Hematopoietic multipotent progenitor cell treated with erythropoietin and hydrocortisone succinate and interleukin-3 and kit ligand, for 4 days (in vitro differentiated cells): ENCODE measurements at regions not wholly inside any gene's neighbourhood (a gene's known extent, or its start where the extent isn't known, plus 50 kb on each side); places are given as distances from the start of the nearest gene placed in this dataset.

ENCODE experiments used
- DNase-seq: peaks from one replicate; pipeline ENCODE4 v3.0.0-alpha.2; 2015

GRCh38 chr1:38376577-38376976 lies 330.0 kb upstream of the POU3F1 start:
- no peak for DNase-seq

DNA sequence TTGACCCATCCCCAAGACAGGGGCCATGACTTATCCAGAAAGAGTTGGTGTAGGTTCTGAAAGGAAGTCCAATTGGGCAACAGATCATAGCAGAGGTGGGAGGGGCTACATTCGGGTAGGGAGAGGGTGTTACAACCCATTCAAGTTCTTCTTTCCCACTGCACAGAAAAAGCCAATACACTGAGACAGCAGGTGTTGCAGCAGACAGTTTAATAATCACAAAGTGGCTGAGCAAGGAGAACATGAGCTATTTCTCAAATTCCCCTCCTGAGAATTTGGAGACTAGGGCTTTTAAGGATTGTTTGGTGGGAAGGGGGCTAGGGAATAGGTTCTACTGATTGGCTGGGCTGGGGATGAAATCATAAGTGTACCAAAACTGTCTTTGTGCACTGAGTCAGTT lies 328.4 kb upstream of the POU3F1 start:
- DNase-seq, result no peak

DNA sequence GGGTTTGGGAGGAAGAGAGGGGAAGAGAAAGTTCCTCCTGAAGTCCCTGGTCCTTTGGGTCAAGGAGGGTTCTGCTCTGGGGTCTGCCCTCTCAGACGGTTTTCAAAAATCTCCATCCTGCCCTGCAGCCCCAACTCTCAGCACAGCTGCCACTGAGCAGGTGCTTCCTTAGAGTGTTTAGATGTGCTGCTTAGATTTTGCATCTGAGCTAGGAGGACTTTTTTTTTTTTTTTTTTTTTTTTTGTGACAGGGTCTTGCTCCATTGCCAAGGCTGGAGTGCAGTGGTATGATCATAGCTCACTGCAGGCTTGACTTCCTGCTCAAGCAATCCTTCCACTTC lies 324.9 kb upstream of the POU3F1 start:
- DNase-seq, result no peak

GRCh38 chr1:38370716-38371504 lies 324.3 kb upstream of the POU3F1 start:
- no peak for DNase-seq

GRCh38 chr1:38365242-38365641 lies 318.6 kb upstream of the POU3F1 start:
- DNase-seq, result no peak

DNA sequence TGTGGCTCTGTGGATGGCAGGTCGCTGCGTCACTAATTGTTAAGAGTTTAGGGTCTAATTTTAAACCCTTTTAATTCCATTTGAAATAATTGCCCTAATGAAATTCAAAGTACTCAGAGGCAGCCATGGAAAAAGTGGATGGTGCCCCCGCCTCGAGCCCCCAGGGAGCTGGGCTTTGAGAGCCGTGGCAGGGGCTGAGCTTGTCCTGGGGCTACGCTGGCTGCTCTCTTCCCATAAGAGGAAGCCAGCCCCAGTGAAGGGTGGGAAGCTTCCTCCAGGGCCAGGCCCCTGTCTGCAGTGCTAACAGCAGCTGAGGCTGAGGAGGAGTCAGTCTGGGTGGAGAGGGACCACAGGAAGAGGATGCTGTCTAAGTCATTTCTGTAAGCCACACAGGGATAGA lies 315.0 kb upstream of the POU3F1 start:
- DNase-seq, result no peak

- DNase-seq, result no peak
Measured at GRCh38 chr1:38360807-38361206, 314.2 kb upstream of the POU3F1 start.

DNA sequence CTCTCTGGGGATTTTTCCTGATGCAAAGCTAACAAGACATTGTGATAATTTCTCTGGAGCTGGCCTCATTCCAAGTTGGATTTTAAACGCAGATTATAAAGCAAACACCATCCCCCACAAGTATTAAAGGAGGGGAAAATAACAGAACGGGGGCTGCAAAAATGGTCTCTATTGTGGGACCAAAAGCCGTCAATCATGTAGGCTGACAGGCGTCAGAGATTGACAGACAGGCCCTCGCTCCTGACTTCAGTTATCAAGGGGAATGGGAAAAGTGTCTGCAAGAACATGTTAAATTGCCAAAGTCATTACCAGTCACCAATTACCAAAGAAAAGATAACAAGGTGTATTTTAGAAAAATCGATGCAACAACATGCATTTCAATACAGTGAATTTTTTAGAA lies 307.4 kb upstream of the POU3F1 start:
- no peak for DNase-seq

GRCh38 chr1:38352869-38353268 lies 306.3 kb upstream of the POU3F1 start:
- no peak for DNase-seq

- no peak for DNase-seq
Measured at GRCh38 chr1:38347446-38348175, 301.0 kb upstream of the POU3F1 start.

GRCh38 chr1:38344716-38345115 lies 298.1 kb upstream of the POU3F1 start:
- DNase-seq, result no peak

DNA sequence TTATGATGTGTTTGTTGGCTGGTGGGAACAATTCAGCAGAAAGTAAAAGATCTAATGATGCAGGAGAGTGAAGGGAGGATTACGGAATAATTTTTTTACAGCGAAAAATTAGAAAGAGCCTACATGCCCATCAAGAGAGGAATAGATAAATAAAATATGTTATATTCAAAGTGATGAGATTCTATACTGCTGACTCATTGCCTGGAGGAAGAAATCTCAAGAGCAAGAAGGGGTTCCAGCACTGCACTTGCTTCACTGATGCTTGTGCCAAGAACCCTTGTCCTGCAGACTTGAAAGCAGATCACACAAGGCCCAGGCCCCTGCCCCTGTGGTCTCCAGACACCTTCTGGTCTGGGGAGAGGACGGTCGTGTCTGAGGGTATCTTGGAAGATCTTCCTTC lies 295.1 kb upstream of the POU3F1 start:
- no peak for DNase-seq

DNA sequence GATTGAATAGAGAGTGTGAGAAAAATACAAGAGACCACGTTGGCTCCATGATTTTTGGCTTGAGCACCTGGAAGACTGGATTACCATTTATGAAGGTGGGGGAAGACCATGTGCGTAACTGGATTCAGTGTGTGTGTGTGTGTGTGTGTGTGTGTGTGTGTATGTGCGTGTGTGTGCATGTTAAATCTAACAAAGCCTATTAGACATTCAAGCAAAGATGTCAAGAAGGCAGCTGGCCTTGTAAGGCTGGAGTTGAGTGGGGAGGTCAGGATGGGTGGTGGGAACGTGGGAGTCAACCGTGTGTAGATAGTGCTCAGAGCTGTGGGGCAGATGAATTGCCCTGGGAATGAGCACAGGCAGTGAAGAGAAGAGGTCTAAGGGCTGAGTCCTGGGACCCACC lies 293.8 kb upstream of the POU3F1 start:
- DNase-seq, result no peak

DNA sequence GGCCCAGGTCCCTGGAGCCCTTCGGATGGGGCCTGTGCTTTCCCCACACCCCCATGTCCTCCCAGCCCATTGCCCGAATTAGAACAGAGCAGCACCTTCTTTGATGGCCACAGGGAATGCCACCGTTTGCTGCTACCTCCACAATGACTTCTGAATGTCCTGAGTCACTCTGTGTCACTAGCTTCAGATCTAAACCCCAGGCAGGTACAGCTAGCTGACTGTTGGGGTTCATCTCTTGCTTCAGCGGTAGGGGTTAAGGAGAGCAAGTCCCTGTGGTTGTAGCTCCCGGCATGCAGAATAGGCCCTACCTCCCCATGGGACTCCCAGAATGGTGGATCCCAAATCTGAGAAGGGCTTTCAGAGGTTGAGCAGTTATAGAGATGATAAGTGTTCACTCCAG lies 291.1 kb upstream of the POU3F1 start:
- no peak for DNase-seq

GRCh38 chr1:38336961-38337360 lies 290.4 kb upstream of the POU3F1 start:
- no peak for DNase-seq

- no peak for DNase-seq
Measured at GRCh38 chr1:38336301-38336923, 289.8 kb upstream of the POU3F1 start.

DNA sequence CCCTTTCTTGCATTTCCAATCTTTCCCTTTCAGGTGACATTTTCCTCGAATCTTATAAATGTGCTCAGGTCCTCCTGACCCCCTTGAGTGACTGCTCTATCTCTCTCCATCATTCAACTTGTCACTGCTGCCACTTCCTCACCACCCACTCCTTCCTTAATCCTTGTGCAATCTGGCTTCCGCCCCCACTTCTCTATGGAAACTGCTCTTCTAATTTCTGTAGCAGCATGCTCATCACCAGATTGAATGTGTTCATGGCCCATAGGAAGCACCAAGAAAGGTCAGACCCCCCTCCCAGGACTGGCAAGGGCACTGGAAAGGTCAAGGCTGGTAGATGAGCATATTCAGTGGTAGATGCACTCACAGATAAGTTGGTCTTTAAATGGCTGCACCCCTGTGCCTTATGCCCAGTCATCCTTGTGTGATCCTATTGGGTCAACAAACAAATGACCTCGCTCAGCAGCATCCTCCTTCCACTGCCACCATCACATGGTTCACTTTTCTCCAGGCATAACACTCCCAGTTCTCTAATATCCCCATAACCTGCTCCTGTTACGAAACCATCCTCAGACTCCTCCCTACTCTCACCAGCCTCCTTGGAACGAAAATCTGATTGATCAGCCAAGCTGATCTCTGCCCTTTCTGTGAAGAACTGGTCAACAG lies 288.5 kb upstream of the POU3F1 start:
- DNase-seq, result peak; percentile 22

DNA sequence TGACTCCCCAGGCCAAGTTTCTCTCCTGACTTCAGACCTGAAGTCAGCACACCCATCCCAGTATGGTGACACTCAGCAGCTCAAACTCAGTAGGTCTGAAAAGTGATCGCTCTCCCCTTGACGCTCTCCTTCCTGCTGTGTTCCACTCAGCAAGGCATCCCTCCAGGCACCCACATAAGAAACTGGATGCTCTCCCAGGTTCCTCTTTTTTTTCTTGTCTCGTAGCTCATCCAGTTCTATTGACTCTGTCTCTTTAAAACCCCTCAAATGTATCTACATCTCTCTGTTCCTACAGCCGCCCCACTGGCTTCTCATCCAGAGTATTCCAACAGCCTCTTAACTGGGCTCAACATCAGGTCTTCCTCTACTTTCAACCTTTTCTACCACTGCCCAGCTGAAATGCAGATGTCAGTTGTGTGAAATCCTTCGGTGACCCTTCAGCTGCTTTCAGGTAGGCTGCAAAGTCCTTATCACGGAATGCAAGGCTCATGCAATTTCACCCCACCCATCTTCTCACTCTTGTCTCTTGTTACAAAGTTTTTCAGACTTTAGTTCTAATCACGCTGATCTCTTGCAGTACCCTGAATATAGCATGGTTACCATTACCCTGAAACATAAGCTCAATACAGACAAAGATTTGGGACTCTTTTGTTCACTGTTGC lies 286.2 kb upstream of the POU3F1 start:
- DNase-seq, result no peak

GRCh38 chr1:38331496-38332210 lies 285.1 kb upstream of the POU3F1 start:
- DNase-seq, result no peak

GRCh38 chr1:38330799-38331198 lies 284.2 kb upstream of the POU3F1 start:
- DNase-seq, result no peak

DNA sequence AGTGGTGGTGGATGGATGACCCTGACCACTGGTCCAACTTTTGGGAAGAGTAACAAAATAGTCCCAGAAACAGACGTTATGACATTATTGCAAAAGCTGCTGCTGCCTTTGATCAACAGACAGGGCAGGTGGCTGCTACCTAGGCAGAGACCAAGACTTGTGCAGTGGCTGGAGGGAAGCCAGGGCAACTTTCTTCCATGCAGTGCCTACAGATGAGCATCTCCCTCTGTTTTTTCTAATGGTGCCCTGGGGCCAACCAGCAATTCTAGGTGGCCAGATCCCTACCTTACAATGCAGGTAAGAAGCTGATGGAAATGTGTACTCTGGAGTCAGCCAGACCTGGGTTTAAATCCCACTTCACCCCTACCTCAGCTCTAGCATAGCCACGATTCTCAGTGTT lies 283.1 kb upstream of the POU3F1 start:
- no peak for DNase-seq

DNA sequence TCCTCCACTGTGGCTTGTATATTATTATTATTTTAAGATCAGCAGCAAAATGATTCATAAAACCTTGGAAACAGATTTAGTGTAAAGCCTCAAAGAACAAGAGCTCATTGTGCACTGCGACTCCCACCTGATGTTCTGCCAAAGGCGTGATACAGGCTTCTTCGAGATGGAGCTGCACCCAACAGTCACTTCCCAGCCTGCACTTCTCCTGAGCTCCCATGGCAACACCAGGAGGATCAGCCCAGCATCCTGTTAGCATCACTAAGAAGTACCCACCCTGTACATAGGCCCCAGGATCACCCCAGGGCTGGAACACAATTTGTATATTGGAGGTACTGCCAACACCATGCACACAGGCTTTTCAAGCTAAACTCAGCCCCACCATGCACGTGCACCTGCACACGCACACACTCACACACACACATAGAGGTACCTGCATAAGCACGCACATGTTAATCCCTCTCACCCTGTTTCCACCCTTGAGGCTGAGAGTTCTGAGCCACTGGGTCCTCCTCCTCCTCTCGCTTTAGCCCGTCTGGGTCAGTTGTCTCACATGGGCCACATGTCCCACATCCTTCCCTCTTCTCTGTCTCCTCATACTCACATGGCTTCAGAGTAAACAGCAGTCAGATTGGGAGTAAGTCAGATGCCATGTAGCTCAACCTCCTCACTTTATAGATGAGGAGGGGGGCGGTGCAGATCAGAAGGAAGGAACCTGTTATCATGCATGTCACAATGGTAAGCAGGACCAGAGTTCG lies 281.9 kb upstream of the POU3F1 start:
- no peak for DNase-seq
